ENCODE measurements at regions not wholly inside any gene's neighbourhood (a gene's known extent, or its start where the extent isn't known, plus 50 kb on each side); places are given as distances from the start of the nearest gene placed in this dataset.

DNA sequence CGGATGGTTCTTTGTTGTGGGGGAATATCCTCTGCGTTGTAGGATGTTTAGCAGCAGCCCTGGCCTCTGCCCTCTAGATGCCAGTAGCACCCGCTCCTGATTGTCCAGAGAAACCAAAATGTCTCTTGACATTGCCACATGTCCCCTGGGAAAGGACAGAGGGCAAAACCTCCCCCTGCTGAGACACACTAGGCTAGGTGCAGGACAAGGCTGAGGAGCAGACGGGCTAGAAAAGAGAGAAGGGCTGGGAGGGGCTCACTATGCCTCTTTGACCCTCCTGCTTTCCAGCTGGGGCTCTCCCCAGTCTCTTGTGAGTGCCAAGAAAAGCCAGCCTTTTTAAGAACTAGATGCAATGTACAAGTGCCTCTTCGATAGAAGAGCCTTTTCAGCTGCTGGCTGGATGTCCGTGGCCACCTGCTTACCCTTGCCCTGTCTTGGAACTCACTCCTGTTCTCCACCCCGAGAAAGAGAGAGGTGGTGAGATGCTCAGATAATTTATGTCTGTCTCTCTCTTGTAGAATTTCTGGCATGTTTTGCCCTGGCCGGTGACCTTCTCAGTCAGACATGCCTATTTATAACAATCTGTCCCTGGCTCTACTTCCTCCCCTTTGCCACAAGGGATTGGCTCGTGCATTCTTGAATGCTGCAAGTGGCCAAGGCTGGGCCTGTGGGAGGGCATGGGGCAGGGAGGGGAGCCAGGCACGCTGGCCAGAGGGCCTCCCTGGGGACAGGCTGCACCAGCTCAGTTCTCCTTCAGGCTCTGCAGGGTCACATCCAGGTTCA, 142.6 kb downstream of the RPLP1 start:
- Mint-ChIP-seq H3K9me3 (peaks cover 0 to 1% (median 0%) of the 10 kb centered on the region in 6 donors), H3K27me3 (ENCODE audit: low read depth in 3 of 3) (peaks cover 13 to 17% (median 14%) of the 10 kb centered on the region in 3 donors), H3K36me3 (no peaks in the 10 kb centered on the region), H3K4me1 (peaks cover 5 to 11% of the 10 kb centered on the region in 2 donors), H3K4me3 (no peak overlapping the region), H3K27ac (no peak overlapping the region)
- no peak for DNase-seq

DNA sequence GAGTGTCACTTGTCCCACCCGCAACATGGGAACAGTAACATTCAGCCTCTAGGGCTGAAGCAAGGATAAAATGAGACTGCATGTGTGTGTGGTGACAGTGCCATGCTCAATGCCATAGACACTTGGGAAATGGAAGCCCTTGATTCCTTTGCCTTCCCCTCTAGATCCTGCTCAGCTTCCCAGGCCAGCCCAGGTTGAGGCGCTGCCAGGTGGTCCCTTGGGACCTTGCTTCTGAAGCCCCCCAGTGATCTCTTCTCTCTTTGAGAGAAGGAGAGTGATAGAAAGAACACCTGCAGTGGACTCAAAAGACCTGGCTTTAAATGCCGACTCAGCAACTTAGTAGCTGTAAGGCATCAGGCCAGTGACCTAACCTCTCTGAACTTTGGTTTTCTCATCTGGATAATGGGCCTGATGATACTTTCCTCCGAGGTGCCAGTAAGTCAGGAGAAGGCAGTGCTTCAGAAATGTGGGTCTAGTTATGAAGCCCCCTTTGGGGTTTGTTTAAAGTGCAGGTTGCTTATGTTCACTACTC, 144.5 kb downstream of the RPLP1 start:
- H3K4me1 Mint-ChIP-seq: peaks cover 5 to 11% of the 10 kb centered on the region in 2 donors
- H3K27me3 Mint-ChIP-seq (ENCODE audit: low read depth in 3 of 3): peaks cover 14 to 20% (median 15%) of the 10 kb centered on the region in 3 donors
- H3K27ac Mint-ChIP-seq: no peak overlapping the region

DNA sequence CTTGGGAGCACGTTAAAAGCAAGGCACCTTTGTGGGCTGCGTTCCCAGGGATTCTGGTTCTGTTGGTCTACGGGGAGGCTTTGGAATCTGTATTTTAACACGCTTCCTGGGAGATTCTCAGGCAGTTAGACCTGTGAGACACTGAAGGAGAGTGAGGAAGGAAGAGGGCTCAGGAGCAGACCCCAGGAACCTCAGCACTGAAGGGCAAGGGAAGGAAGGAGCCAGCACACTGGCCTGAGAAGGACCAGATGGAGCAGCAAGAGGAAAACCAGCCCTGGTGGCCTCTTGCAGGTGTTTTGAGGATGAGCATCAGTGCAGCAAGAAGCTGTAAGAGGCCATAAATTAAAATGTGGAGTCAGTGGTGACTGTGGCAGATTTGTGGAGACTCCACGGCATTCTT, 146.7 kb downstream of the RPLP1 start:
- H3K27ac Mint-ChIP-seq: no peak overlapping the region
- H3K36me3 Mint-ChIP-seq: no peaks in the 10 kb centered on the region
- peaks cover 0 to 1% (median 0%) of the 10 kb centered on the region in 6 donors for H3K9me3 Mint-ChIP-seq
- peaks cover 5 to 11% of the 10 kb centered on the region in 2 donors for H3K4me1 Mint-ChIP-seq
- H3K27me3 Mint-ChIP-seq (ENCODE audit: low read depth in 3 of 3): peaks cover 16 to 18% (median 17%) of the 10 kb centered on the region in 3 donors
- no peak for DNase-seq
- no peak overlapping the region for H3K4me3 Mint-ChIP-seq

More for the DNA sequence above, 144.5 kb downstream of the RPLP1 start:
- Mint-ChIP-seq H3K36me3 (no peaks in the 10 kb centered on the region), H3K4me3 (no peak overlapping the region), H3K9me3 (peaks cover 0 to 1% (median 0%) of the 10 kb centered on the region in 6 donors)
- DNase-seq: no peak

DNA sequence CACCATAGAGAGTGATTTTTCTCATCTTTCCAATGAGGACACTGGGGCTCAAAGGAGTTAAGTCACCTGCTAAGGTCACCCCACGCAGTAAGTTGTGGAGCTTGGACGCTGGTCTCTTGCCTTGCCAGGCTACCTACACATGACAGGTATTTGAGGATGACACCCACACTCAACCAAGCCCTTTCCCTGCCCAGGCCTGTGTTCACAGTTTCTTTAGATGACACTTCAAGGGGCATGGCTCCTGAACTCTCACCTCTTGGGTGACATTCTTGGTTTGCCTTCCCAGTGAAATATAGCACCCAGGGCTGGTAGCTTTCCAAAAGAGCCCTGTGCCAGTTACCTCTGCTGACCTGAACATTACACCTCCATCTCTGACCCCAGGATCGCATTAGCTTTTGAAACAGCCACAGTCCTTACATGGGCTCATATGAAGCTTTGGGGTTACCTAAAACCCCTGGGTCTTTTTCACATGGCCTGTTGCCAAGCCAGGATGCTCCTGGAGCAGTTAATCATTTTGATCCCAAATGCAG, 148.0 kb downstream of the RPLP1 start:
- H3K4me1 Mint-ChIP-seq: peaks cover 0 to 2% of the 10 kb centered on the region in 2 donors
- H3K27me3 Mint-ChIP-seq (ENCODE audit: low read depth in 3 of 3): peaks cover 16 to 20% (median 16%) of the 10 kb centered on the region in 3 donors
- H3K27ac Mint-ChIP-seq: no peak overlapping the region
- H3K4me3 Mint-ChIP-seq: no peak overlapping the region
- H3K36me3 Mint-ChIP-seq: no peaks in the 10 kb centered on the region
- no peaks in the 10 kb centered on the region for H3K9me3 Mint-ChIP-seq
- DNase-seq: no peak

DNA sequence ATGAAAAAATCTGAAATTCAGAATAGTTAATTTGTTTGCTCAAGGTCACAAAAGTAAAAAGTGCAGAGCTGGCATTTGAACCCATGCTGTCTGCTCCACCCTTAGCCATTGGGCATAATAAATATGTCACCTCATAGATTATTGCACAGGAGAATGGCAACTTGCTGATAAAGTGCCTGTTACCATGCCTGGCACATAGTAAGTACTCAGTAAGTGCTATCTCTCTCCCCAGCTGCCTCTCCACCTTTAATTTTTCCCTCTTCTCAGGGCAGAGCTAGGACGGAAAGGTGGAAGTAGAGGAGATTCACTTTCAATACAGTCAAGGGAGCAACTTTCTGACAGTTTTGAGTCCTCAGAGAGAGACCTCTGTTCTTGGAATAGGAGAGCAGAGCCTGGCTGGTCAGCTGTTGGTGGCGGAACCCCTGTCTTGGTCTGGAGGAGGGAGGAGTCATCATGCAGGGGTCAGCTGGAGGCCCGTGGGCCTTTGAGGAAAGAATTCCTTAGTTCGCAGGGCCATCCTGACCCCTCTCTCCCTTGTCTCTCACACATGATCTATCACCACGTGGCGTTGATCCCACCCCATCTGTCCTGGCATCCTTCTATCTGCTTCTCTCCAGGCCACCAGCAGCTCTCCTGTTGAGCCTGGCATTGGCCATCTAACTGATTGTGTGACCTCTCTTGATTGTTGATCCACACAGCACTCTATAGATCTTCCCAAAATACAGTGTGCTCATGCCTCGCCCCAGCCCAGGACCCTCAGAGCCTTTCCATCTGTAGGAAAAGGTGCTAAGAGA, 149.3 kb downstream of the RPLP1 start:
- Mint-ChIP-seq H3K4me3 (no peak overlapping the region), H3K4me1 (peaks cover 7 to 12% of the 10 kb centered on the region in 2 donors), H3K27ac (peak overlapping the region in 1 of 6 donors; percentile 13), H3K36me3 (no peaks in the 10 kb centered on the region), H3K9me3 (no peaks in the 10 kb centered on the region), H3K27me3 (ENCODE audit: low read depth in 3 of 3) (peaks cover 11 to 14% (median 14%) of the 10 kb centered on the region in 3 donors)
- DNase-seq: no peak

DNA sequence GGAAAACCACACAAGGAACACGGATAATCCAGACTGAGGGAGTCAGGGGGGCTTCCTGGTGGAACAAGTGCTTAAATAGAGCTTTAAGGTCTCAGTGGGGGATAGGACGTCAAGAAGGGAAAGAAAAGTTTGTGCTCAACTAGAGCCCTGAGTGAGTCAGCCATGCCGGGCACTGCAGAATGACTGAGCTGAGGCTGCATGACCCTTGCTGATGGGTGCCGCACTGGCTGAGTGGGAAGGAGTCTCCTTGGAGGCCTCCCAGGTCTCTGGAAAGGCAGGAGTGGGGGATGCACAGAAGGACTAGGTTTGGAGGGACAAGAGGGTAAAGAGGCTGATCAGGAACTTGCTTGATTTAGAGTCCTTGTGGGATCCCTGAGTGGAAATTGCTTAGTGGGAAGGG, 150.3 kb downstream of the RPLP1 start:
- peaks cover 10 to 14% (median 11%) of the 10 kb centered on the region in 3 donors for H3K27me3 Mint-ChIP-seq (ENCODE audit: low read depth in 3 of 3)
- H3K9me3 Mint-ChIP-seq: no peaks in the 10 kb centered on the region
- no peak for DNase-seq
- no peak overlapping the region for H3K4me3 Mint-ChIP-seq
- H3K27ac Mint-ChIP-seq: no peak overlapping the region
- no peaks in the 10 kb centered on the region for H3K36me3 Mint-ChIP-seq
- peaks cover 7 to 12% of the 10 kb centered on the region in 2 donors for H3K4me1 Mint-ChIP-seq

DNA sequence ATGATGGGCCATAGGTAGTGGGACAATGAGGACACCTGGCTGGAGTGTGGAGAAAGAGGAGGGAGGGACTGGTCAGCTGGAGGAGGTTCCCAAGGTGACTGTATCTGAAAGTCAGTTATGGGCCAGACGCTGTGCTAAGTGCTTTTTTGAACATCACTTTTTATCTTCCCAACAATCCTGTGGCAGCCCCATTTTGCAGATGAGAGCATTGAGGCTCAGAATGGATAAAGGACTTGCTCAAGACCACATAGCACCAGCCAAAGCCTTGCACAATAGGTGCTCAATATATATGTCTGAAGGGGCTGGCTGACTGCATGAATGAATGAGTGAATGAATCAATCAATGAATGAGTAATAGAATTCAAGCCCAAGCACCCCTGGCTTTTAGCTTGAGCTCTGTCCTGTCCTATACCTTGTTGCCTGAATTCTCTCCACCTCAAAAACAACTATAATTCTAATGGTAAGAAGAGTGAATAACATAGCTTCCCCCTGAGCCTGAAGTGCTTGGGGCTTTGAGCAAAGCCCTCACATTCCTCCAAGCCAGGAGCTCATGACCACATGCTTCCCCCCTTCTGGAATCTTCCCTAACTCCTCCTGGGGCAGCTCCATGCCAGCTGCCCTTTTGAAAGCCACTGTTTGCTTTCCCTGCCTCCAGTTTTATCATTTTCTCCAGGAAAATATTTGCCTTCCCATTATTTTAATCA, 150.9 kb downstream of the RPLP1 start:
- H3K9me3 Mint-ChIP-seq: no peaks in the 10 kb centered on the region
- peaks cover 7 to 12% of the 10 kb centered on the region in 2 donors for H3K4me1 Mint-ChIP-seq
- no peak for DNase-seq
- no peaks in the 10 kb centered on the region for H3K36me3 Mint-ChIP-seq
- H3K27ac Mint-ChIP-seq: no peak overlapping the region
- no peak overlapping the region for H3K4me3 Mint-ChIP-seq
- peaks cover 10 to 13% (median 11%) of the 10 kb centered on the region in 3 donors for H3K27me3 Mint-ChIP-seq (ENCODE audit: low read depth in 3 of 3)

DNA sequence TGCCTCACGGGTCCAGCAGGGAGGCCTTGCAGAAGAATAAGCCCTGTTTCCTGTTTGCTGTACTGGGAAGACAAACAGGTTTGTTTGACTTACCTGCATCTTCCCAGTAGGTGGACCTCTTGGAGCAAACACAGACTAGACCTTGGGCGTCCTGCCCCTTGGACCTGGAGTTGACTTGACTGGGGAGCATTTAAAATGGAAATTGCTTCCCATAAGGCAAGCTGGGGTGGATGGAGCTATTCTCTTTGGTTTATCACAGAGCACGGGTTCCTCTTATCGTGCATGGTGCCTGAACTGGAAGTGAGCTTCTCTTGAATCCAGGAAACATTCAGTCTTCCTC, 151.4 kb downstream of the RPLP1 start:
- Mint-ChIP-seq H3K4me3 (no peak overlapping the region), H3K4me1 (peaks cover 7 to 12% of the 10 kb centered on the region in 2 donors), H3K36me3 (no peaks in the 10 kb centered on the region), H3K27me3 (ENCODE audit: low read depth in 3 of 3) (peaks cover 8 to 11% (median 11%) of the 10 kb centered on the region in 3 donors), H3K9me3 (no peaks in the 10 kb centered on the region), H3K27ac (no peak overlapping the region)
- no peak for DNase-seq

DNA sequence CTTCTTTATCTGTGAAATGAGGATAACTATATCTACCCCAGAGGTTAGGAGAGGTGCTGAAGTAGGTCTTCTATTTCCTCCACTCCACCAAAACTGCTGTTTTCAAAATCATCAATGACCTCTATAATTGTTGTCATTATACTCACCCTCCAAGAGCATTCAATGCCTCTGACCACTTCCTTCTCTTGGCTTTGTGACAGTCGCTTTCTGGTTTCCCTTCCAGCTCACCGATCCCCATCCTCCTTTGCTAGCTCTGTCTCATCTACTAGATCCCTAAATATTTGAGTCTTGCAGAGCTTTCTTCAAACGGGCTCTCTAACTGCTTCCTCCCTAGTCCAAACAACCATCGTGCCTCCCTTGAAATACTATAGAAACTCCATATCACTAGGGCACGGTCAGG, 153.5 kb downstream of the RPLP1 start:
- H3K4me1 Mint-ChIP-seq: peaks cover 7 to 12% of the 10 kb centered on the region in 2 donors
- H3K27me3 Mint-ChIP-seq (ENCODE audit: low read depth in 3 of 3): peaks cover 6 to 11% (median 8%) of the 10 kb centered on the region in 3 donors
- no peaks in the 10 kb centered on the region for H3K36me3 Mint-ChIP-seq
- H3K9me3 Mint-ChIP-seq: no peaks in the 10 kb centered on the region
- peak in 2 of 3 donors; percentile 4 to 6 for DNase-seq
- H3K4me3 Mint-ChIP-seq: peak overlapping the region in 1 of 5 donors; percentile 0
- H3K27ac Mint-ChIP-seq: peak overlapping the region in 1 of 6 donors; percentile 2

DNA sequence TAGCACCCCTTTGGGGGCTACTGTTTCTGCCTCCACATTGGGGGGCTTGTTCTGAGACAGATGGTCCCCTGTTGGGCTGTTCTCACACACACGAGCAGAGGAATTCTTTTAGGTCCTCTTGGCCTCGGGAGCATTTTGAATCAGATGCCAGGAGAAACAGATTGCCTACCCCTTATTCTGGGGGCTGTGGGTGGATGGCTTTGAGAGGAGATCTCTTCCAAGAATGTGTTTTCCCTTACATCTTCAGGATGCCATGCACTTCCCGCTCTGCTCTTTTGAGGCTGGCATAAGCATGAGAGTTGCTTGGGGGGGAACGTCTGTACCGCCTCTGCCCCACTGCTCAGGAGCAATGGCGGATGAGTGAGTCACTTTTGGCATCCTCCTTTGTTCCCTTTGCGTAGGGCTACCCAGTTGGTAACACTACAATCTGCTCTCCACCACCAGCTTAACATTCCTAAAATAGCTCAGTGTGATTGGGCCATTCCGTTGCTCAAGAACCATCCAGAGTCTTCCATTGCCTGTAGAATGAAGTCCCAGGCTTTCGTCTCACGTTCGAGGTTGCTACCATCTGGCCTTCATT, 154.4 kb downstream of the RPLP1 start:
- H3K9me3 Mint-ChIP-seq: no peaks in the 10 kb centered on the region
- no peak overlapping the region for H3K4me3 Mint-ChIP-seq
- H3K27ac Mint-ChIP-seq: no peak overlapping the region
- peaks cover 6 to 9% (median 8%) of the 10 kb centered on the region in 3 donors for H3K27me3 Mint-ChIP-seq (ENCODE audit: low read depth in 3 of 3)
- H3K36me3 Mint-ChIP-seq: no peaks in the 10 kb centered on the region
- H3K4me1 Mint-ChIP-seq: peaks cover 7 to 12% of the 10 kb centered on the region in 2 donors
- no peak for DNase-seq

DNA sequence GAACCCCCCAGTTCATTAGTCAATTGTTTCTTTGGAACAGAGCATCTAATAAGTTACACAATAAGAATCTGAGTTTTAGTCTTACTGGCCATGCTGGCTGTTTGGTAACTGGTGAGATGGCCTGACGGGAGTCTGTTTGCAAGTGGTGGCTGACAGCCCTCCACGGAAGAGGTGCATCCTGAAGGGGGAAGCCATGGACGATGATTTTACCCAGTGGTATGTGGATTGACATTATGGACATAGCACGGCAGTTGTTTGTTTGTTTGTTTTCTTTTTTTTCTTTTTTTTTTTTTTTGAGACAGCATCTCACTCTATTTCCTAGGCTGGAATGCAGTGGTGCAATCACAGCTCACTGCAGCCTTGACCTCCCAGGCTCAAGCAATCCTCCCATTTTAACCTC, 156.0 kb downstream of the RPLP1 start:
- H3K4me1 Mint-ChIP-seq: peaks cover 7 to 12% of the 10 kb centered on the region in 2 donors
- H3K4me3 Mint-ChIP-seq: no peak overlapping the region
- no peaks in the 10 kb centered on the region for H3K36me3 Mint-ChIP-seq
- no peaks in the 10 kb centered on the region for H3K9me3 Mint-ChIP-seq
- peaks cover 5% of the 10 kb centered on the region in 3 donors for H3K27me3 Mint-ChIP-seq (ENCODE audit: low read depth in 3 of 3)
- H3K27ac Mint-ChIP-seq: peak overlapping the region in 1 of 6 donors; percentile 47
- DNase-seq: no peak

DNA sequence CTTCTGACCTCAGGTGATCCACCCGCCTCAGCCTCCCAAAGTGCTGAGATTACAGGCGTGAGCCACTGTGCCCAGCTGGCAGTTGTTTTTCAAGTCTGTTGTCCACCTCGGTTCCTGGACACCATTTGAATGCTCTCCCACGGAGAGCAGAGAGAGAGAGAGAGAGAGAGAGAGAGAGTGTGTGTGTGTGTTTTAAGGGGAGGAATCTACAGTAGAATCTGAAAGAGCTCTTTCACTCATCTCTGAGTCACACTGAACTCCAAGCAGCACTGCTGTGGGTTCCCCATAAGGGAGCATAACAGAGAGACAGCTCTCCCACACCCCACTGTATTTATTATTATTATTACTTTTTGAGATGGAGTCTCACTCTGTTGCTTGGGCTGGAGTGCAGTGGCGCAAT, 156.6 kb downstream of the RPLP1 start:
- DNase-seq: no peak
- H3K36me3 Mint-ChIP-seq: no peaks in the 10 kb centered on the region
- H3K27me3 Mint-ChIP-seq (ENCODE audit: low read depth in 3 of 3): peaks cover 3 to 5% (median 5%) of the 10 kb centered on the region in 3 donors
- H3K4me3 Mint-ChIP-seq: no peak overlapping the region
- H3K4me1 Mint-ChIP-seq: peaks cover 7 to 12% of the 10 kb centered on the region in 2 donors
- H3K27ac Mint-ChIP-seq: no peak overlapping the region
- no peaks in the 10 kb centered on the region for H3K9me3 Mint-ChIP-seq

DNA sequence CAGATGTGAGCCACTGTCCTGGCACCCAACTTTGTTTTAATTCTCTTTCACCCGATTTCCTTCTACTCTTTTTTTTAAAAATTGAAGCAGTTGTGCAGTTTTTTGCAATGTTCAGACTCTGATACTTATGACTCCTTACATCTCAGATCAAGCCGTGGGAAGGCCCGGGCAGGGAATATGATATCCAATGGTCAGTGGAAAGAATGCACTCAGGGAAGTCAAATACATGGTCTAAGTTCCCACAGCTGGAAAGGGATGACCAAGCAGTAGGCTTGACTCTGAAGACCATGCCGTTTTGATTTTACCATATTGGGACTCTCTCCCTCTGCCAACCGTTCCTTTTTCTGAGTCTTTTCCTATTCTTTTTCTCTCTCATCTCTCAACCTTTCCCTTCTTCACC, 157.2 kb downstream of the RPLP1 start:
- H3K27me3 Mint-ChIP-seq (ENCODE audit: low read depth in 3 of 3): peaks cover 2 to 5% (median 3%) of the 10 kb centered on the region in 3 donors
- no peak overlapping the region for H3K4me3 Mint-ChIP-seq
- no peaks in the 10 kb centered on the region for H3K36me3 Mint-ChIP-seq
- H3K9me3 Mint-ChIP-seq: no peaks in the 10 kb centered on the region
- peaks cover 7 to 12% of the 10 kb centered on the region in 2 donors for H3K4me1 Mint-ChIP-seq
- H3K27ac Mint-ChIP-seq: no peak overlapping the region
- no peak for DNase-seq

All from immature natural killer cell (primary cell).